ENCODE measurements at regions not wholly inside any gene's neighbourhood (a gene's known extent, or its start where the extent isn't known, plus 50 kb on each side); places are given as distances from the start of the nearest gene placed in this dataset.

DNA sequence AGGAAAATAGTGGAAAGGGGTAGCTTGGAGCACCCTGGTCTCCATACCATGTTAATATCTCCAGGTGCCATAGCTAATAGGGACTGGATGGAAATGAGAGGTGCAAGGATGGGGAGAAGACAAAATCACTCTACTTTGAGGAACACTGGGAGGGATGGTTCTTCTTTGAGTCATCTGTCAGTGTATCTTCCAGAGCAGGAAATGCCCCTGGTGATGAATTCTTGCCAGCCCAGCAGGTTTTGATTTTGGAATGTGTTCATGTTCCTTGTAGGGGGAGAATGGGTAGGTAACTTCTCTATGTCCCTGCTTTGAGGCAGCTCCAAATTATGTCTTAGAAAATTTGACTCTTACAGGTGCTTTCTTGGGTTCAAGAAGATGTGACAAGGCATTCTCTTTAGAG is 177.0 kb upstream of the GLI3 start:
- no peak overlapping the region for H3K4me3 ChIP-seq
- H3K9me3 ChIP-seq = no peaks in the 10 kb centered on the region
- H3K36me3 ChIP-seq = no peaks in the 10 kb centered on the region
- H3K4me1 ChIP-seq = no peaks in the 10 kb centered on the region
- no peak for ATAC-seq
- no peak for TF ChIP-seq POLR2A (IDR thresholded peaks at IDR 0.05)
- TF ChIP-seq EP300 (IDR thresholded peaks at IDR 0.05) = no peak
- no peak for TF ChIP-seq POLR2AphosphoS5 (IDR thresholded peaks at IDR 0.05)
- TF ChIP-seq, protein P1, sequence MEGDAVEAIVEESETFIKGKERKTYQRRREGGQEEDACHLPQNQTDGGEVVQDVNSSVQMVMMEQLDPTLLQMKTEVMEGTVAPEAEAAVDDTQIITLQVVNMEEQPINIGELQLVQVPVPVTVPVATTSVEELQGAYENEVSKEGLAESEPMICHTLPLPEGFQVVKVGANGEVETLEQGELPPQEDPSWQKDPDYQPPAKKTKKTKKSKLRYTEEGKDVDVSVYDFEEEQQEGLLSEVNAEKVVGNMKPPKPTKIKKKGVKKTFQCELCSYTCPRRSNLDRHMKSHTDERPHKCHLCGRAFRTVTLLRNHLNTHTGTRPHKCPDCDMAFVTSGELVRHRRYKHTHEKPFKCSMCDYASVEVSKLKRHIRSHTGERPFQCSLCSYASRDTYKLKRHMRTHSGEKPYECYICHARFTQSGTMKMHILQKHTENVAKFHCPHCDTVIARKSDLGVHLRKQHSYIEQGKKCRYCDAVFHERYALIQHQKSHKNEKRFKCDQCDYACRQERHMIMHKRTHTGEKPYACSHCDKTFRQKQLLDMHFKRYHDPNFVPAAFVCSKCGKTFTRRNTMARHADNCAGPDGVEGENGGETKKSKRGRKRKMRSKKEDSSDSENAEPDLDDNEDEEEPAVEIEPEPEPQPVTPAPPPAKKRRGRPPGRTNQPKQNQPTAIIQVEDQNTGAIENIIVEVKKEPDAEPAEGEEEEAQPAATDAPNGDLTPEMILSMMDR (IDR thresholded peaks at IDR 0.05) = no peak
- H3K27ac ChIP-seq = no peak overlapping the region
- no peaks in the 10 kb centered on the region for H3K27me3 ChIP-seq

GRCh38 chr7:42409296-42409695 is 172.3 kb upstream of the GLI3 start:
- ATAC-seq = no peak
- no peak overlapping the region for H3K27ac ChIP-seq
- H3K4me1 ChIP-seq = no peaks in the 10 kb centered on the region
- no peaks in the 10 kb centered on the region for H3K9me3 ChIP-seq
- H3K4me3 ChIP-seq = no peak overlapping the region
- 89 to 96% methylated on average over 3 to 6 of the region's 8 CpGs for WGBS, 2 donors (ENCODE audit: low coverage in 1 of 2)
- TF ChIP-seq POLR2A (IDR thresholded peaks at IDR 0.05) (no peak), EP300 (IDR thresholded peaks at IDR 0.05) (no peak), POLR2AphosphoS5 (IDR thresholded peaks at IDR 0.05) (no peak)
- TF ChIP-seq, protein P1 (IDR thresholded peaks at IDR 0.05) = no peak
- H3K27me3 ChIP-seq = no peaks in the 10 kb centered on the region
- H3K36me3 ChIP-seq = no peaks in the 10 kb centered on the region

GRCh38 chr7:42407833-42408232 is 170.8 kb upstream of the GLI3 start:
- Histone ChIP-seq H3K27me3 (no peaks in the 10 kb centered on the region), H3K4me1 (no peaks in the 10 kb centered on the region), H3K27ac (no peak overlapping the region), H3K4me3 (no peak overlapping the region), H3K9me3 (no peaks in the 10 kb centered on the region), H3K36me3 (no peaks in the 10 kb centered on the region)
- WGBS, 2 donors (ENCODE audit: low coverage in 1 of 2) = 47 to 100% methylated on average over 4 of the region's 4 CpGs
- ATAC-seq = no peak
- TF ChIP-seq POLR2AphosphoS5 (IDR thresholded peaks at IDR 0.05) (no peak), POLR2A (IDR thresholded peaks at IDR 0.05) (no peak), EP300 (IDR thresholded peaks at IDR 0.05) (no peak)
- TF ChIP-seq, protein P1 (IDR thresholded peaks at IDR 0.05) = no peak

- Histone ChIP-seq H3K27me3 (no peaks in the 10 kb centered on the region), H3K4me1 (no peaks in the 10 kb centered on the region)
- WGBS, 2 donors (ENCODE audit: low coverage in 1 of 2) = 93 to 95% methylated on average over 14 to 15 of the region's 15 CpGs
Observed at GRCh38 chr7:42407021-42407710, 170.2 kb upstream of the GLI3 start.

GRCh38 chr7:42406358-42406757 is 169.3 kb upstream of the GLI3 start:
- H3K27me3 ChIP-seq = no peaks in the 10 kb centered on the region
- no peaks in the 10 kb centered on the region for H3K4me1 ChIP-seq
- H3K9me3 ChIP-seq = no peaks in the 10 kb centered on the region
- ATAC-seq = no peak
- H3K27ac ChIP-seq = no peak overlapping the region
- H3K4me3 ChIP-seq = no peak overlapping the region
- no peaks in the 10 kb centered on the region for H3K36me3 ChIP-seq
- WGBS, 2 donors (ENCODE audit: low coverage in 1 of 2) = 93 to 100% methylated on average over 3 to 15 of the region's 16 CpGs
- TF ChIP-seq, protein P1 (IDR thresholded peaks at IDR 0.05) = no peak
- TF ChIP-seq POLR2A (IDR thresholded peaks at IDR 0.05) = no peak
- no peak for TF ChIP-seq POLR2AphosphoS5 (IDR thresholded peaks at IDR 0.05)
- TF ChIP-seq EP300 (IDR thresholded peaks at IDR 0.05) = no peak

More at GRCh38 chr7:42407021-42407710, 170.2 kb upstream of the GLI3 start:
- no peak for ATAC-seq
- Histone ChIP-seq H3K27ac (no peak overlapping the region), H3K9me3 (no peaks in the 10 kb centered on the region), H3K36me3 (no peaks in the 10 kb centered on the region), H3K4me3 (no peak overlapping the region)
- TF ChIP-seq POLR2A (IDR thresholded peaks at IDR 0.05) = no peak
- TF ChIP-seq, protein P1 (IDR thresholded peaks at IDR 0.05) = no peak

Data from gastroesophageal sphincter (tissue), 4 donors.